ENCODE measurements at regions not wholly inside any gene's neighbourhood (a gene's known extent, or its start where the extent isn't known, plus 50 kb on each side); places are given as distances from the start of the nearest gene placed in this dataset.
"Not testable (repeated sequence)": the region's sequence is repeated elsewhere in the genome, so short reads cannot be mapped to it uniquely, and the experiment has no call there.

DNA sequence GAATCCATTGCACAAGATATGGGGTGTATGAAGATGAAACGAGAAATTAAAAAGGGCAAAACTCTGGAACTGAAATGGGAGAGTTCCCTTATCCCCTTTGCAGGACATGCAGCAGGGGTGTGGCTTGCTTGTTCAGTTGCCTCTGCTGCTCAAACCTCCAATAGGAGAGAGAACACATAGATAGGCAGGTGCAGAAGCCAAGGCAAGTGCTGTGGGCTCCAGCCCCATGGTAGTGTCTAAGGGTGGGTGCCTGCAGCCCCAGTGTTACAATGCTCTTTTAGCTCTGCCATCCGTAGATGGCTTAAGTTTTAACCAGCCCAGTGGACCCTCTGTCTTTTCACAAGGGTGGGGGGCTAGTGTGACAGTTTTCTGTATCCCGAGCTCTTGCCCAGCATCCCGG is 69.7 kb downstream of the CMAS start:
- H3K4me3 ChIP-seq (ENCODE audit: low read depth, low read length) = no peak overlapping the region
- TF ChIP-seq, protein P1, sequence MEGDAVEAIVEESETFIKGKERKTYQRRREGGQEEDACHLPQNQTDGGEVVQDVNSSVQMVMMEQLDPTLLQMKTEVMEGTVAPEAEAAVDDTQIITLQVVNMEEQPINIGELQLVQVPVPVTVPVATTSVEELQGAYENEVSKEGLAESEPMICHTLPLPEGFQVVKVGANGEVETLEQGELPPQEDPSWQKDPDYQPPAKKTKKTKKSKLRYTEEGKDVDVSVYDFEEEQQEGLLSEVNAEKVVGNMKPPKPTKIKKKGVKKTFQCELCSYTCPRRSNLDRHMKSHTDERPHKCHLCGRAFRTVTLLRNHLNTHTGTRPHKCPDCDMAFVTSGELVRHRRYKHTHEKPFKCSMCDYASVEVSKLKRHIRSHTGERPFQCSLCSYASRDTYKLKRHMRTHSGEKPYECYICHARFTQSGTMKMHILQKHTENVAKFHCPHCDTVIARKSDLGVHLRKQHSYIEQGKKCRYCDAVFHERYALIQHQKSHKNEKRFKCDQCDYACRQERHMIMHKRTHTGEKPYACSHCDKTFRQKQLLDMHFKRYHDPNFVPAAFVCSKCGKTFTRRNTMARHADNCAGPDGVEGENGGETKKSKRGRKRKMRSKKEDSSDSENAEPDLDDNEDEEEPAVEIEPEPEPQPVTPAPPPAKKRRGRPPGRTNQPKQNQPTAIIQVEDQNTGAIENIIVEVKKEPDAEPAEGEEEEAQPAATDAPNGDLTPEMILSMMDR (IDR thresholded peaks at IDR 0.05; ENCODE audit: insufficient read depth, low read depth, low read length, missing control alignments) = no peak
- DNase-seq (ENCODE audit: low read depth) = no peak

DNA sequence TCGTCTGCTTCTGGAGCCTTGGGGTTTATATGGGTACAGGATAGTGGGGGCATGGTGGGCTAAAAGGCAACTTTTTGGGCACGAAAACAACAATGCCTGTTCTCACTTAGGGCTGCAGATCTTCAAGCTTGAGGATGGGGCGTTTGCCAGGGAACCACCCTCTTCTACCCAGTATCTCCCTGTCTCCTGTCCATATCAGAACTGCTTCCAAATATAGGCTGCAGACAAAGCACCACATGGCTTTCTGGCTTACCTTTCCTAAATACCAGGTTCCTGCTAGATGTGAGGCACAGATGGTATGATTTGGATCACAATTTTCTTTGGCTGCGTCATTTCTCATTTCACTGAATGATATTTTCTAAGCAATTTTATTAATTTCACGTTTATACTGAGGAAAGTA is 70.4 kb downstream of the CMAS start:
- no peak overlapping the region for H3K4me3 ChIP-seq (ENCODE audit: low read depth, low read length)
- TF ChIP-seq, protein P1 (IDR thresholded peaks at IDR 0.05; ENCODE audit: insufficient read depth, low read depth, low read length, missing control alignments) = no peak
- no peak for DNase-seq (ENCODE audit: low read depth)

GRCh38 chr12:22117563-22118237 is 71.7 kb downstream of the CMAS start:
- no peak for DNase-seq (ENCODE audit: low read depth)
- TF ChIP-seq, protein P1 (IDR thresholded peaks at IDR 0.05; ENCODE audit: insufficient read depth, low read depth, low read length, missing control alignments) = no peak
- no peak overlapping the region for H3K4me3 ChIP-seq (ENCODE audit: low read depth, low read length)

- H3K4me3 ChIP-seq (ENCODE audit: low read depth, low read length) = no peak overlapping the region
- TF ChIP-seq, protein P1 (IDR thresholded peaks at IDR 0.05; ENCODE audit: insufficient read depth, low read depth, low read length, missing control alignments) = no peak
- no peak for DNase-seq (ENCODE audit: low read depth)
These were observed 72.3 kb downstream of the CMAS start for GRCh38 chr12:22118238-22118790.

DNA sequence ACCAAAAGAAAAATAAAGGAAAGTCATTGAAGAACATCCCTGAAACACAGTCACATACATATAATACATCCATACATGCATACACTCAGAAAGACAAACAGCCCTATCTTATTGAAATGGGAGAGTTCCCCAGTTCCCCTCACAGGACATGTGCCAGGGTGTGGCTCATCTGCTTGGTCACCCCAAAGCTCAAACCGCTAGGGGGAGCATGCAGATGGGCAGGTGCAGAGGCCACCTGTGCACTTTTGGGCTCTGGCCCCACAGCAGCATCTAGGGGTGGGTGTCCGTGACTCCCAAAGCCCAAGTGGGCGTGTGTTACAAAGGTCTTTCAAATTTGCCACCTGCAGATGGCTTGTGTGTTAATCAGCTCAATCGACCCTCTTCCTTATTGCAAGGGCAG is 75.2 kb downstream of the CMAS start:
- DNase-seq (ENCODE audit: low read depth) = peak; percentile 60
- TF ChIP-seq, protein P1 (IDR thresholded peaks at IDR 0.05; ENCODE audit: insufficient read depth, low read depth, low read length, missing control alignments) = peak; percentile 62
- no peak overlapping the region for H3K4me3 ChIP-seq (ENCODE audit: low read depth, low read length)

DNA sequence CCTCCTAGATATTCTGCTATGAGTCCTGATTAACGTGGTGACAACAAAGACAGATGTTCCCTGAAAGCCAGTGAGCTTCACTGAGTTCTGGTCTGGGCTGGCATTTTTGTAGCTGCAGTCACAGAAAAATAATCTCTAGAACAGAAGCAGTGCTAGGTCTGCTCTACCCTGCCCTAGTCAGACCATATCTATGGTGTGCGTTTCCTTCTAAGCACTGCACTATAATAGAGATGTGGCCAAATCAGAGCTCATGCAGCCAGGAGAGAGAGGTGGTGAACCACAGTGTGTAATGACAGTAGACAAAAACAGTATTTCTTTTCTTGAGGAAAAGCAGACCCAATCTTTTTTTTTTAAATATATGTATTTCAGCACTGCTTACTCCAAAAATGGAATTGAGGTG is 76.3 kb downstream of the CMAS start:
- DNase-seq (ENCODE audit: low read depth) = no peak
- no peak overlapping the region for H3K4me3 ChIP-seq (ENCODE audit: low read depth, low read length)
- TF ChIP-seq, protein P1 (IDR thresholded peaks at IDR 0.05; ENCODE audit: insufficient read depth, low read depth, low read length, missing control alignments) = no peak

GRCh38 chr12:22124987-22125386 is 79.0 kb downstream of the CMAS start:
- H3K4me3 ChIP-seq (ENCODE audit: low read depth, low read length) = no peak overlapping the region
- DNase-seq (ENCODE audit: low read depth) = no peak
- TF ChIP-seq, protein P1 (IDR thresholded peaks at IDR 0.05; ENCODE audit: insufficient read depth, low read depth, low read length, missing control alignments) = no peak

GRCh38 chr12:22126101-22126500 is 80.1 kb downstream of the CMAS start:
- DNase-seq (ENCODE audit: low read depth); H3K4me3 ChIP-seq (ENCODE audit: low read depth, low read length): not testable (repeated sequence)
